ENCODE measurements at regions not wholly inside any gene's neighbourhood (a gene's known extent, or its start where the extent isn't known, plus 50 kb on each side); places are given as distances from the start of the nearest gene placed in this dataset.

GRCh38 chr18:28406533-28406932 is 229.6 kb upstream of the CDH2 start:
- Histone ChIP-seq H3K27ac (ENCODE audit: low read length) (no peak overlapping the region), H3K36me3 (ENCODE audit: control insufficient read depth, insufficient read depth, low read length) (no peaks in the 10 kb centered on the region), H3K4me1 (ENCODE audit: control insufficient read depth, insufficient read depth, low read length) (no peaks in the 10 kb centered on the region), H3K9me3 (replicated peaks; ENCODE audit: control insufficient read depth, low read depth, low read length) (no peaks in the 10 kb centered on the region), H3K4me3 (ENCODE audit: low read length) (no peak overlapping the region), H3K27me3 (ENCODE audit: control insufficient read depth, insufficient read depth, low read length) (no peaks in the 10 kb centered on the region)
- no CpG with 5 or more reads among the region's 3 CpGs for WGBS (ENCODE audit: insufficient coverage)
- DNase-seq, result no peak

- Histone ChIP-seq H3K36me3 (ENCODE audit: control insufficient read depth, insufficient read depth, low read length) (no peaks in the 10 kb centered on the region), H3K27me3 (ENCODE audit: control insufficient read depth, insufficient read depth, low read length) (no peaks in the 10 kb centered on the region), H3K4me1 (ENCODE audit: control insufficient read depth, insufficient read depth, low read length) (no peaks in the 10 kb centered on the region), H3K9me3 (replicated peaks; ENCODE audit: control insufficient read depth, low read depth, low read length) (no peaks in the 10 kb centered on the region), H3K27ac (ENCODE audit: low read length) (no peak overlapping the region), H3K4me3 (ENCODE audit: low read length) (no peak overlapping the region)
- no peak for DNase-seq
- WGBS (ENCODE audit: insufficient coverage), result no CpG with 5 or more reads among the region's 1 CpG
These were observed 227.8 kb upstream of the CDH2 start for GRCh38 chr18:28404694-28405093.

- no peak overlapping the region for H3K27ac ChIP-seq (ENCODE audit: low read length)
- no peaks in the 10 kb centered on the region for H3K27me3 ChIP-seq (ENCODE audit: control insufficient read depth, insufficient read depth, low read length)
- no peaks in the 10 kb centered on the region for H3K9me3 ChIP-seq (replicated peaks; ENCODE audit: control insufficient read depth, low read depth, low read length)
- WGBS (ENCODE audit: insufficient coverage), result no CpG with 5 or more reads among the region's 5 CpGs
- H3K36me3 ChIP-seq (ENCODE audit: control insufficient read depth, insufficient read depth, low read length), result no peaks in the 10 kb centered on the region
- H3K4me3 ChIP-seq (ENCODE audit: low read length), result no peak overlapping the region
- peak; percentile 21 for DNase-seq
- no peaks in the 10 kb centered on the region for H3K4me1 ChIP-seq (ENCODE audit: control insufficient read depth, insufficient read depth, low read length)
These were observed 222.9 kb upstream of the CDH2 start for GRCh38 chr18:28399781-28400362.

DNA sequence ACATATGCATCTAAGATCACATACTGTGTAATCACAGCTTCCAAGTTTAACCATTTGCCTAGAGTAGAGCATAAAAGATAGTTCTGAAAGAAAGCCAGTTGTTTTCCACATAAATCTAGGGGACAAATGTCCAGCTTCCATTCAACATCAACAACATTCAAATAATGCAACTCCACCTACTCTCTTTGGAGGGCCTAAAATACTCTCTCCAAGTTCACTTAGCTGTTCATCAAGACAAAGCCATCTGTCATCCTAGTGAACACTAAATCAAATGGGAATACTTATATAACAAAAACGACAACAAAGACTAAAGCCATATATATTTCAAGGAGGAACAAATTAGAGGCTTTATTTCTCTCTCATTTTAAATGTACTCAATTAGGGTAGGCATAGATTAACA is 221.5 kb upstream of the CDH2 start:
- H3K4me3 ChIP-seq (ENCODE audit: low read length), result no peak overlapping the region

GRCh38 chr18:28390022-28390421 is 213.1 kb upstream of the CDH2 start:
- H3K36me3 ChIP-seq (ENCODE audit: control insufficient read depth, insufficient read depth, low read length), result no peaks in the 10 kb centered on the region
- no peak for DNase-seq
- H3K4me3 ChIP-seq (ENCODE audit: low read length), result no peak overlapping the region
- H3K27me3 ChIP-seq (ENCODE audit: control insufficient read depth, insufficient read depth, low read length), result no peaks in the 10 kb centered on the region
- H3K9me3 ChIP-seq (replicated peaks; ENCODE audit: control insufficient read depth, low read depth, low read length), result peaks cover 9% of the 10 kb centered on the region
- H3K27ac ChIP-seq (ENCODE audit: low read length), result no peak overlapping the region
- H3K4me1 ChIP-seq (ENCODE audit: control insufficient read depth, insufficient read depth, low read length), result no peaks in the 10 kb centered on the region

More for the DNA sequence above, 221.5 kb upstream of the CDH2 start:
- no peaks in the 10 kb centered on the region for H3K4me1 ChIP-seq (ENCODE audit: control insufficient read depth, insufficient read depth, low read length)
- no peaks in the 10 kb centered on the region for H3K27me3 ChIP-seq (ENCODE audit: control insufficient read depth, insufficient read depth, low read length)
- no peak overlapping the region for H3K27ac ChIP-seq (ENCODE audit: low read length)
- no peaks in the 10 kb centered on the region for H3K9me3 ChIP-seq (replicated peaks; ENCODE audit: control insufficient read depth, low read depth, low read length)
- H3K36me3 ChIP-seq (ENCODE audit: control insufficient read depth, insufficient read depth, low read length), result no peaks in the 10 kb centered on the region
- no peak for DNase-seq
- no CpG with 5 or more reads among the region's 1 CpG for WGBS (ENCODE audit: insufficient coverage)

DNA sequence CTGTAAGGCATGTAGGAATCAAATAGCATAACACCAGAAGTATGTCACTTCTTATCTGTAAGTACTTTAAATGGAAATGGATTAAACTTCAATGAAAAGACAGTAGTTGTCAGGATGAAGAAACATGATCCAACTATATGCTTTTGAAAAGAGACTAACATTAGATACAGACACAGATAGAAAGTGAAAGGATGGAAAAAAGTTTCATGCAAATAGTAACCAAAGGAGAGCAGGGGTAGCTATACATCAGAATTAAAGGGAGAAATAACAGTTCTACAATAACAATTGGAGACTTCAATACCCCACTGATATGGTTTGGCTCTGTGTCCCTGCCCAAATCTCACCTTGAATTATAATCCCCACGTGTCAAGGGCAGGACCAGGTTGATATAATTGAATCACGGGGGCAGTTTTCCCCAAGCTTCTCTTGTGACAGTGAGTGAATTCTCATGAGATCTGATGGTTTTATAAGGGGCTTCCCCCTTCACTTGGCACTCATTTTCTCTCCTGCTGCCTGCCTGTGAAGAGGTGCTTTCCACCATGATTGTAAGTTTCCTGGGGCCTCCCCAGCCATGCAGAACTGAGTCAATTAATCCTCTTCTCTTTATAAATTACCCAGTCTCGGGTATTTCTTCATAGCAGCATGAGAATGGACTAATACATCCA is 205.4 kb upstream of the CDH2 start:
- Histone ChIP-seq H3K9me3 (replicated peaks; ENCODE audit: control insufficient read depth, low read depth, low read length) (no peaks in the 10 kb centered on the region), H3K36me3 (ENCODE audit: control insufficient read depth, insufficient read depth, low read length) (no peaks in the 10 kb centered on the region), H3K4me3 (ENCODE audit: low read length) (no peak overlapping the region), H3K4me1 (ENCODE audit: control insufficient read depth, insufficient read depth, low read length) (no peaks in the 10 kb centered on the region), H3K27ac (ENCODE audit: low read length) (no peak overlapping the region), H3K27me3 (ENCODE audit: control insufficient read depth, insufficient read depth, low read length) (no peaks in the 10 kb centered on the region)
- DNase-seq, result no peak
- WGBS (ENCODE audit: insufficient coverage), result no CpG with 5 or more reads among the region's 3 CpGs

DNA sequence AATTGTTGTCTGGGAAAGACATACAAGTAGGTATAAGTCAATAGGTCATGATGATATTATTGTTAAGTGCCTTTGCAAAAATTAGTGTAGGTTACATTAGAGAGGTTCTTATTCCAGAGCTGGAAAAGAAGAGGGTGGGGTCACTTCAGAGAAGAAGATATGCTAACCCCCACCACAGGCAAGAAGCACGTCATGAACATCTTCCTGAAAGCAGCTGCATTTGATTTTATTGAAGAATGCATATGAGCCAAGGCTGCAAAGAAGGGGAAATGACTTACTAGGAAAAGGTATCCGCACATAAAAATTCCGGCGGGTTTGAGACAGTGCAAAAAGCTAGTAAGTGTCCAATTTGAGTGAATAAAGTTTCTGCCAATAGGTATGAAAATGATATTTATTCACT is 195.3 kb upstream of the CDH2 start:
- no CpG with 5 or more reads among the region's 4 CpGs for WGBS (ENCODE audit: insufficient coverage)
- peak; percentile 3 for DNase-seq
- H3K4me1 ChIP-seq (ENCODE audit: control insufficient read depth, insufficient read depth, low read length), result no peaks in the 10 kb centered on the region
- no peaks in the 10 kb centered on the region for H3K9me3 ChIP-seq (replicated peaks; ENCODE audit: control insufficient read depth, low read depth, low read length)
- H3K36me3 ChIP-seq (ENCODE audit: control insufficient read depth, insufficient read depth, low read length), result no peaks in the 10 kb centered on the region
- no peaks in the 10 kb centered on the region for H3K27me3 ChIP-seq (ENCODE audit: control insufficient read depth, insufficient read depth, low read length)
- H3K27ac ChIP-seq (ENCODE audit: low read length), result no peak overlapping the region
- H3K4me3 ChIP-seq (ENCODE audit: low read length), result no peak overlapping the region

- Histone ChIP-seq H3K27me3 (ENCODE audit: control insufficient read depth, insufficient read depth, low read length) (no peaks in the 10 kb centered on the region), H3K36me3 (ENCODE audit: control insufficient read depth, insufficient read depth, low read length) (no peaks in the 10 kb centered on the region), H3K4me3 (ENCODE audit: low read length) (no peak overlapping the region), H3K4me1 (ENCODE audit: control insufficient read depth, insufficient read depth, low read length) (no peaks in the 10 kb centered on the region), H3K27ac (ENCODE audit: low read length) (no peak overlapping the region), H3K9me3 (replicated peaks; ENCODE audit: control insufficient read depth, low read depth, low read length) (no peaks in the 10 kb centered on the region)
- no peak for DNase-seq
- no CpG with 5 or more reads among the region's 4 CpGs for WGBS (ENCODE audit: insufficient coverage)
These were observed 189.7 kb upstream of the CDH2 start for GRCh38 chr18:28366676-28367075.

GRCh38 chr18:28365411-28365831 is 188.5 kb upstream of the CDH2 start:
- H3K27ac ChIP-seq (ENCODE audit: low read length), result no peak overlapping the region
- no CpG with 5 or more reads among the region's 1 CpG for WGBS (ENCODE audit: insufficient coverage)
- H3K4me1 ChIP-seq (ENCODE audit: control insufficient read depth, insufficient read depth, low read length), result no peaks in the 10 kb centered on the region
- H3K4me3 ChIP-seq (ENCODE audit: low read length), result no peak overlapping the region
- H3K27me3 ChIP-seq (ENCODE audit: control insufficient read depth, insufficient read depth, low read length), result no peaks in the 10 kb centered on the region
- no peaks in the 10 kb centered on the region for H3K36me3 ChIP-seq (ENCODE audit: control insufficient read depth, insufficient read depth, low read length)
- DNase-seq, result peak; percentile 1
- H3K9me3 ChIP-seq (replicated peaks; ENCODE audit: control insufficient read depth, low read depth, low read length), result no peaks in the 10 kb centered on the region

DNA sequence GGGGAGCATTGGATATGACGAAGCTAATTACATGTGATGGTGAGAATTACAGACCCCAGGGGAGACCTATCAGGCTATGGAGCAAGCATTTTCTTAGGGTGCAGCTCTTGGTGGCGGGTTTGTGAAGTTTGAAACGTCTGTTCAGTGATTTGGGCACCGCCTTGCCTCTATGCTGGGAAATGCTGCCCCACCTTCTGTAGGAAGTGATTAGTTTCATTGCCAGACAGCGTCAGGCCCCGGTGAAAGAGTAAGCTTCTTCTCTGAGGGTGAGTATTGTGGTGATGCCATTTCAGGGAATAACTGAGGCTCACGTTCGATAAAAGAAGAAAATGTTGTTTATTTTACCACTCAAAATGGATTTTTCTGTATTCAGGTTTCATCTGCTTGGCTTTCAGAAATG is 186.2 kb upstream of the CDH2 start:
- no peak overlapping the region for H3K27ac ChIP-seq (ENCODE audit: low read length)
- no peak for DNase-seq
- H3K27me3 ChIP-seq (ENCODE audit: control insufficient read depth, insufficient read depth, low read length), result no peaks in the 10 kb centered on the region
- H3K9me3 ChIP-seq (replicated peaks; ENCODE audit: control insufficient read depth, low read depth, low read length), result no peaks in the 10 kb centered on the region
- H3K36me3 ChIP-seq (ENCODE audit: control insufficient read depth, insufficient read depth, low read length), result no peaks in the 10 kb centered on the region
- H3K4me3 ChIP-seq (ENCODE audit: low read length), result no peak overlapping the region
- no peaks in the 10 kb centered on the region for H3K4me1 ChIP-seq (ENCODE audit: control insufficient read depth, insufficient read depth, low read length)
- 72% methylated on average over 5 of the region's 8 CpGs for WGBS (ENCODE audit: insufficient coverage)

- WGBS (ENCODE audit: insufficient coverage), result 91% methylated on average over 3 of the region's 4 CpGs
- Histone ChIP-seq H3K27ac (ENCODE audit: low read length) (no peak overlapping the region), H3K9me3 (replicated peaks; ENCODE audit: control insufficient read depth, low read depth, low read length) (no peaks in the 10 kb centered on the region), H3K36me3 (ENCODE audit: control insufficient read depth, insufficient read depth, low read length) (no peaks in the 10 kb centered on the region), H3K4me3 (ENCODE audit: low read length) (no peak overlapping the region), H3K4me1 (ENCODE audit: control insufficient read depth, insufficient read depth, low read length) (no peaks in the 10 kb centered on the region), H3K27me3 (ENCODE audit: control insufficient read depth, insufficient read depth, low read length) (no peaks in the 10 kb centered on the region)
- no peak for DNase-seq
These were observed 182.2 kb upstream of the CDH2 start for GRCh38 chr18:28359176-28359575.

Measured in muscle of leg (tissue), 3 donors.